ENCODE measurements at regions not wholly inside any gene's neighbourhood (a gene's known extent, or its start where the extent isn't known, plus 50 kb on each side); places are given as distances from the start of the nearest gene placed in this dataset.
"Not testable (repeated sequence)": the region's sequence is repeated elsewhere in the genome, so short reads cannot be mapped to it uniquely, and the experiment has no call there.

- DNase-seq (ENCODE audit: low spot score) = peak; percentile 2
- POLR2A ChIA-PET (ENCODE audit: low non-redundant PET) = no interaction called here
- no peak overlapping the region for H3K27ac ChIP-seq
- CTCF ChIA-PET = no interaction called here
- TF ChIP-seq CTCF (conservative IDR thresholded peaks at IDR 0.05; ENCODE audit: low read depth) = peak; percentile 25; the same call in 1 of the 2 replicates
These were observed 149.0 kb upstream of the FUT9 start for GRCh38 chr6:95866732-95867131.

GRCh38 chr6:95867205-95867604 lies 148.6 kb upstream of the FUT9 start:
- H3K27ac ChIP-seq = no peak overlapping the region
- DNase-seq (ENCODE audit: low spot score) = no peak
- POLR2A ChIA-PET (ENCODE audit: low non-redundant PET) = no interaction called here
- no peak for TF ChIP-seq CTCF (conservative IDR thresholded peaks at IDR 0.05; ENCODE audit: low read depth)
- CTCF ChIA-PET = interaction anchor here (0.6 kb wide), 1 partner anchor 1079 kb away, joined by 3 read pairs; no protein-coding TSS in a partner anchor

GRCh38 chr6:95877480-95877879 lies 138.3 kb upstream of the FUT9 start:
- POLR2A ChIA-PET (ENCODE audit: low non-redundant PET) = no interaction called here
- no peak overlapping the region for H3K27ac ChIP-seq
- CTCF ChIA-PET = no interaction called here
- no peak for DNase-seq (ENCODE audit: low spot score)
- no peak for TF ChIP-seq CTCF (conservative IDR thresholded peaks at IDR 0.05; ENCODE audit: low read depth)

- H3K27ac ChIP-seq = no peak overlapping the region
These were observed 135.9 kb upstream of the FUT9 start for GRCh38 chr6:95879856-95880255.

GRCh38 chr6:95882371-95882770 lies 133.4 kb upstream of the FUT9 start:
- ChIA-PET CTCF (no interaction called here), POLR2A (ENCODE audit: low non-redundant PET) (no interaction called here)

More at GRCh38 chr6:95879856-95880255, 135.9 kb upstream of the FUT9 start:
- no peak for DNase-seq (ENCODE audit: low spot score)
- ChIA-PET CTCF (no interaction called here), POLR2A (ENCODE audit: low non-redundant PET) (no interaction called here)
- TF ChIP-seq CTCF (conservative IDR thresholded peaks at IDR 0.05; ENCODE audit: low read depth) = no peak

GRCh38 chr6:95888711-95889110 lies 127.1 kb upstream of the FUT9 start:
- CTCF ChIA-PET; DNase-seq (ENCODE audit: low spot score); POLR2A ChIA-PET (ENCODE audit: low non-redundant PET); H3K27ac ChIP-seq: not testable (repeated sequence)

More at GRCh38 chr6:95882371-95882770, 133.4 kb upstream of the FUT9 start:
- no peak for DNase-seq (ENCODE audit: low spot score)
- no peak for TF ChIP-seq CTCF (conservative IDR thresholded peaks at IDR 0.05; ENCODE audit: low read depth)
- H3K27ac ChIP-seq = no peak overlapping the region

- no peak for DNase-seq (ENCODE audit: low spot score)
- CTCF ChIA-PET = interaction anchor here (0.7 kb wide), 1 partner anchor 282 kb away, joined by 4 read pairs; no protein-coding TSS in a partner anchor
- H3K27ac ChIP-seq = no peak overlapping the region
- TF ChIP-seq CTCF (conservative IDR thresholded peaks at IDR 0.05; ENCODE audit: low read depth) = no peak
- POLR2A ChIA-PET (ENCODE audit: low non-redundant PET) = no interaction called here
These were observed 110.6 kb upstream of the FUT9 start for GRCh38 chr6:95905132-95905531.

All from RWPE1 (cell line).